Kidney (tissue), 13 donors: ENCODE measurements at regions not wholly inside any gene's neighbourhood (a gene's known extent, or its start where the extent isn't known, plus 50 kb on each side); places are given as distances from the start of the nearest gene placed in this dataset.

Source experiments
- DNase-seq, 5 donors: peaks; one replicate each; pipeline ENCODE4 v3.0.0-alpha.2; 2013 to 2020
- FAIRE-seq: peaks from 2 replicates; lab custom pipeline; 2012; peaks lifted over from hg19 to GRCh38; lab: Jason Lieb, UNC
- H3K27ac ChIP-seq, 2 donors: one replicate each; pipeline ENCODE4 v1.7.0; 2013; ENCODE audit warnings: low read depth in 2 of 2, low read length in 2 of 2, inconsistent platforms in 1 of 2
- H3K27me3 ChIP-seq: one replicate; pipeline ENCODE4 v1.7.1; 2013; ENCODE audit warnings: low read length, inconsistent platforms; ENCODE audit not compliant: control insufficient read depth, insufficient read depth
- H3K36me3 ChIP-seq, 3 donors: one replicate each; pipeline versions ENCODE4 v1.7.0 to v1.7.1; 2013; ENCODE audit warnings: low read length in 3 of 3, control low read depth in 1 of 3, inconsistent platforms in 1 of 3; ENCODE audit not compliant: insufficient read depth in 3 of 3, control insufficient read depth in 2 of 3
- H3K4me1 ChIP-seq, 3 donors: one replicate each; pipeline versions ENCODE4 v1.7.0 to v1.7.1; 2013; ENCODE audit warnings: low read length in 3 of 3, inconsistent platforms in 1 of 3, low read depth in 1 of 3; ENCODE audit not compliant: control insufficient read depth in 2 of 3, insufficient read depth in 2 of 3
- H3K4me3 ChIP-seq, 3 donors: one replicate each; pipeline versions ENCODE4 v1.7.0 to v1.8.1; 2013; ENCODE audit warnings: low read length in 3 of 3, control low read depth in 1 of 3, inconsistent platforms in 1 of 3
- H3K9ac ChIP-seq, 3 donors: one replicate each; pipeline versions ENCODE4 v1.7.0 to v1.7.1; 2013; ENCODE audit warnings: low read length in 3 of 3, control low read depth in 1 of 3, inconsistent platforms in 1 of 3
- H3K9me3 ChIP-seq, 3 donors: one replicate each; pipeline versions ENCODE4 v1.7.0 to v1.7.1; 2013; ENCODE audit warnings: low read length in 3 of 3, control low read depth in 1 of 3, inconsistent platforms in 1 of 3; ENCODE audit not compliant: control insufficient read depth in 2 of 3, insufficient read depth in 1 of 3
- intact Hi-C: fragments of 100-400 bp; cut with DNase I; formaldehyde crosslinking; loops from one replicate; pipeline ENCODE4 v1.11.1; 2022
- TF ChIP-seq, protein P1 (sequence below): IDR thresholded peaks from 3 replicates; pipeline ENCODE4 v1.5.1; 2012; ENCODE audit warnings: mild to moderate bottlenecking, moderate library complexity, borderline replicate concordance; ENCODE audit not compliant: insufficient read depth; ENCODE audit errors: extremely low read depth
- donor health status: control.
- donor health status: control.
- donor health status: control.
- donor health status: control.
- donor health status: control.
- donor health status: DM: yes; HTN: yes; CAD: no.
- donor health status: Normal renal cell carcinoma (clear cell type).

DNA sequence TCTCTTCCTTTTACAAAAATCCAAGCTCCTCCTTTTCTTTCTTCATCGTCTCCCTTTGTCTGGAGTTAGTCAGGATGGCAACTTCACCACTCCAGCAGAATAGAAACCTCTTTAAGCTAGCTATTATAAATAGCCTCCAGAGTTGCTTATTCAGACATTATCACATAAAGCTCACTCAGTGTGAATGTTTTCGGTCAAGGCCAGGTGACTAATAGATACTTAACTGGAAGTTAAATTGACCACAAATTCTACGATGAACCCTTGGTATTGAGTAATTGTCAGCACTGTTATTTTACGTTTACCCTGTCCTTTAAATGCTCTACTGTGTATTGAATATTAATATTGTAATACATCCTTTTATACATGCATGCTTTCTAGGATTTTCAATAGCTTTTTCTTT lies 340.4 kb downstream of the OTUD1 start:
- H3K9me3 ChIP-seq, result no peaks in the 10 kb centered on the region
- H3K9ac ChIP-seq, result no peak overlapping the region
- no peak overlapping the region for H3K4me3 ChIP-seq
- no peak overlapping the region for H3K27ac ChIP-seq
- H3K36me3 ChIP-seq, result no peaks in the 10 kb centered on the region
- FAIRE-seq, result no peak
- no peak for DNase-seq
- no peaks in the 10 kb centered on the region for H3K4me1 ChIP-seq
- H3K27me3 ChIP-seq, result no peaks in the 10 kb centered on the region
- intact Hi-C loops, result no loop called here
- TF ChIP-seq, protein P1, sequence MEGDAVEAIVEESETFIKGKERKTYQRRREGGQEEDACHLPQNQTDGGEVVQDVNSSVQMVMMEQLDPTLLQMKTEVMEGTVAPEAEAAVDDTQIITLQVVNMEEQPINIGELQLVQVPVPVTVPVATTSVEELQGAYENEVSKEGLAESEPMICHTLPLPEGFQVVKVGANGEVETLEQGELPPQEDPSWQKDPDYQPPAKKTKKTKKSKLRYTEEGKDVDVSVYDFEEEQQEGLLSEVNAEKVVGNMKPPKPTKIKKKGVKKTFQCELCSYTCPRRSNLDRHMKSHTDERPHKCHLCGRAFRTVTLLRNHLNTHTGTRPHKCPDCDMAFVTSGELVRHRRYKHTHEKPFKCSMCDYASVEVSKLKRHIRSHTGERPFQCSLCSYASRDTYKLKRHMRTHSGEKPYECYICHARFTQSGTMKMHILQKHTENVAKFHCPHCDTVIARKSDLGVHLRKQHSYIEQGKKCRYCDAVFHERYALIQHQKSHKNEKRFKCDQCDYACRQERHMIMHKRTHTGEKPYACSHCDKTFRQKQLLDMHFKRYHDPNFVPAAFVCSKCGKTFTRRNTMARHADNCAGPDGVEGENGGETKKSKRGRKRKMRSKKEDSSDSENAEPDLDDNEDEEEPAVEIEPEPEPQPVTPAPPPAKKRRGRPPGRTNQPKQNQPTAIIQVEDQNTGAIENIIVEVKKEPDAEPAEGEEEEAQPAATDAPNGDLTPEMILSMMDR, result no peak

DNA sequence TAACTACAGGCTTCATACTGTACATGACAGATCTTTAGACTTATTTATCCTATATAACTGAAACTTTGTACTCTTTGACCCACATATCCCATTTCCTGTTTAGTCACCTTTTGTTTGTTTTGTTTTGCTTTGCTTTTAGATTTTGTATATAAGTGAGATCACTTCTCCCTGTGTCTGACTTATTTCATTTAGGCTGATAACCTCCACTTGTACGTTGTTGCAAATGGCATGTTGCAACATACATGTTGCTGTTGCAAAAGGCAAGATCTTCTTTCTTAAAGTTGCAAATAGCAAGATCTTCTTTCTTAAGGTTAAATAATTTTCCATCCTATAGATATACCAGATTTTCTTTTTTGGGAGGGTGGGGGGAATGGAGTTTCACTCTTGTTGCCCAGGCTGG lies 341.5 kb downstream of the OTUD1 start:
- Histone ChIP-seq H3K27me3 (no peaks in the 10 kb centered on the region), H3K9me3 (no peaks in the 10 kb centered on the region), H3K9ac (no peak overlapping the region), H3K4me3 (no peak overlapping the region), H3K4me1 (no peaks in the 10 kb centered on the region), H3K27ac (no peak overlapping the region), H3K36me3 (no peaks in the 10 kb centered on the region)
- intact Hi-C loops, result no loop called here
- TF ChIP-seq, protein P1, result no peak
- DNase-seq (no peak), FAIRE-seq (no peak)

DNA sequence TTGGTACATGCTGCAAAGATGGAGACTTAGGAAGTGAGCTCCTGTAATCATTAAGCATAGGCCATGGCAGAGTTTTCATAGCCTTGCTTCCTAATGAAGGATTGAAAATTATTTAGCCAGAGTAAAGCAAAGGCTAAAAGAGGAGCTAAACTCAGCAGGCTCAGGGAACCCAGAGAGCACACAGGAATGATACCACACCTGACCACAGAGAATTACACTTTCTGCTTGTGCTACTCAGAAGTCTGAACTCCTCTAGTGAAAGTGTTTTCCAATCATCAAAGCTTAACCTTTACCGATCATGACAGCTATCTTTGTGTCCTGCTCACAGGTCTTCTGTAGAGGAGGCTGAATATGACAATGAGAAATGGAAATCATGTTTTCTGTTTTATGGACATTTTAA lies 347.7 kb downstream of the OTUD1 start:
- FAIRE-seq, result no peak

More for the DNA sequence above, 347.7 kb downstream of the OTUD1 start:
- DNase-seq, result no peak
- no peak overlapping the region for H3K27ac ChIP-seq
- H3K9ac ChIP-seq, result no peak overlapping the region
- H3K27me3 ChIP-seq, result no peaks in the 10 kb centered on the region
- H3K9me3 ChIP-seq, result no peaks in the 10 kb centered on the region
- H3K4me3 ChIP-seq, result no peak overlapping the region
- intact Hi-C loops, result no loop called here
- TF ChIP-seq, protein P1, result no peak
- no peaks in the 10 kb centered on the region for H3K36me3 ChIP-seq
- no peaks in the 10 kb centered on the region for H3K4me1 ChIP-seq
